ENCODE measurements at regions not wholly inside any gene's neighbourhood (a gene's known extent, or its start where the extent isn't known, plus 50 kb on each side); places are given as distances from the start of the nearest gene placed in this dataset.
"Not testable (repeated sequence)": the region's sequence is repeated elsewhere in the genome, so short reads cannot be mapped to it uniquely, and the experiment has no call there.

GRCh38 chr10:117481011-117481410 is 61.5 kb upstream of the EMX2 start:
- FAIRE-seq; intact Hi-C loops (cut with micrococcal nuclease; ENCODE audit: unreplicated experiment); H2AFZ ChIP-seq (ENCODE audit: control insufficient read depth, low read depth, low read length); BruUV-seq (replicated peaks); ATAC-seq; H3K27me3 ChIP-seq (replicated peaks in 1 of 2; ENCODE audit: control insufficient read depth in 2 of 2, insufficient read depth in 2 of 2, low read length in 1 of 2); H3K4me1 ChIP-seq (ENCODE audit: control insufficient read depth, insufficient read depth, low read length); H3K4me3 ChIP-seq; H3K79me2 ChIP-seq (ENCODE audit: control insufficient read depth, insufficient read depth, low read length); H3K4me2 ChIP-seq (ENCODE audit: control insufficient read depth, insufficient read depth); in situ Hi-C loops (cut with MboI); H3K27ac ChIP-seq (ENCODE audit: control insufficient read depth, insufficient read depth); H3K9ac ChIP-seq (ENCODE audit: control insufficient read depth, insufficient read depth, low read length); H4K20me1 ChIP-seq (ENCODE audit: control insufficient read depth, insufficient read depth); DNase-seq (ENCODE audit: low read depth, low spot score); H3K9me3 ChIP-seq (replicated peaks; ENCODE audit: control insufficient read depth, insufficient read depth, low read length); POLR2A ChIA-PET; RAD21 ChIA-PET (ENCODE audit: unreplicated experiment); H3K36me3 ChIP-seq (ENCODE audit: control insufficient read depth in 2 of 2, insufficient read depth in 2 of 2, low read length in 1 of 2); SMC1A ChIA-PET (ENCODE audit: uncharacterized antibody, unreplicated experiment): not testable (repeated sequence)
- CTCF ChIA-PET: interaction anchor here (1.6 kb wide), 1 partner anchor 264 kb away, joined by 8 read pairs; no protein-coding TSS in a partner anchor
- 55% methylated on average over 6 of the region's 6 CpGs for WGBS (ENCODE audit: insufficient coverage, insufficient replicate concordance, low lambda C conversion rate, missing lambda C conversion rate)

- RAD21 ChIA-PET (ENCODE audit: unreplicated experiment): interaction anchor here (0.5 to 3.0 kb wide), 10 partner anchors 12 to 263 kb away, joined by 3 to 19 read pairs (median 4); no protein-coding TSS in a partner anchor
- in situ Hi-C loops (cut with MboI): no loop called here
Observed at GRCh38 chr10:117480097-117480496, 62.4 kb upstream of the EMX2 start.

More at GRCh38 chr10:117480097-117480496, 62.4 kb upstream of the EMX2 start:
- Histone ChIP-seq H3K9me3 (replicated peaks; ENCODE audit: control insufficient read depth, insufficient read depth, low read length) (no peaks in the 10 kb centered on the region), H3K4me1 (ENCODE audit: control insufficient read depth, insufficient read depth, low read length) (0 out of 2 replicates have a peak, but pooled peaks cover 4% of the 10 kb centered on the region), H3K4me2 (ENCODE audit: control insufficient read depth, insufficient read depth) (no peak overlapping the region), H2AFZ (ENCODE audit: control insufficient read depth, low read depth, low read length) (no peak overlapping the region), H3K9ac (ENCODE audit: control insufficient read depth, insufficient read depth, low read length) (no peak overlapping the region), H4K20me1 (ENCODE audit: control insufficient read depth, insufficient read depth) (no peaks in the 10 kb centered on the region), H3K27ac (ENCODE audit: control insufficient read depth, insufficient read depth) (no peak overlapping the region), H3K36me3 (ENCODE audit: control insufficient read depth in 2 of 2, insufficient read depth in 2 of 2, low read length in 1 of 2) (no peaks in the 10 kb centered on the region), H3K4me3 (no peak overlapping the region), H3K27me3 (replicated peaks in 1 of 2; ENCODE audit: control insufficient read depth in 2 of 2, insufficient read depth in 2 of 2, low read length in 1 of 2) (no peaks in the 10 kb centered on the region; a peak in 2 of 4 replicates), H3K79me2 (ENCODE audit: control insufficient read depth, insufficient read depth, low read length) (no peaks in the 10 kb centered on the region)
- ATAC-seq (no peak), DNase-seq (ENCODE audit: low read depth, low spot score) (no peak), FAIRE-seq (no peak)
- intact Hi-C loops (cut with micrococcal nuclease; ENCODE audit: unreplicated experiment): no loop called here
- SMC1A ChIA-PET (ENCODE audit: uncharacterized antibody, unreplicated experiment): interaction anchor here (0.7 to 1.6 kb wide), 20 partner anchors 9 to 526 kb away, joined by 3 to 11 read pairs (median 3); no protein-coding TSS in a partner anchor
- WGBS (ENCODE audit: insufficient coverage, insufficient replicate concordance, low lambda C conversion rate, missing lambda C conversion rate): 0% methylated on average over 1 of the region's 1 CpG
- POLR2A ChIA-PET: interaction anchor here (0.6 kb wide), 1 partner anchor 111 kb away, joined by 7 read pairs; no protein-coding TSS in a partner anchor
- no TSS peak for BruUV-seq (replicated peaks)
- TF ChIP-seq CTCF (IDR thresholded peaks at IDR 0.05 in 2 of 3, conservative IDR thresholded peaks at IDR 0.05 in 1 of 3; ENCODE audit: control insufficient read depth in 2 of 3, extremely low read depth in 1 of 3, insufficient read depth in 1 of 3, low read depth in 3 of 3, low read length in 3 of 3) (peak in 1 of 3 experiments; percentile 12; a peak in 1 of 6 replicates), NKRF (conservative IDR thresholded peaks at IDR 0.05) (no peak)
- CTCF ChIA-PET: interaction anchor here (0.7 to 4.6 kb wide), 14 partner anchors 9 to 763 kb away, joined by 3 to 26 read pairs (median 6); no protein-coding TSS in a partner anchor
